Lower leg skin (tissue), 3 donors: ENCODE measurements at regions not wholly inside any gene's neighbourhood (a gene's known extent, or its start where the extent isn't known, plus 50 kb on each side); places are given as distances from the start of the nearest gene placed in this dataset.

Source experiments
- POLR2A ChIP-seq, 2 donors: fragments of 450-650 bp; IDR thresholded peaks; one replicate each; pipeline ENCODE4 v1.6.1; 2016 to 2017; ENCODE audit warnings: antibody characterized with exemption in 2 of 2, mild to moderate bottlenecking in 1 of 2, moderate library complexity in 1 of 2
- TF ChIP-seq, protein P1 (sequence below), 3 donors: fragments of 450-650 bp; IDR thresholded peaks; one replicate each; pipeline ENCODE4 v1.5.1; 2016; ENCODE audit warnings: antibody characterized with exemption in 3 of 3, mild to moderate bottlenecking in 3 of 3, moderate library complexity in 2 of 3

DNA sequence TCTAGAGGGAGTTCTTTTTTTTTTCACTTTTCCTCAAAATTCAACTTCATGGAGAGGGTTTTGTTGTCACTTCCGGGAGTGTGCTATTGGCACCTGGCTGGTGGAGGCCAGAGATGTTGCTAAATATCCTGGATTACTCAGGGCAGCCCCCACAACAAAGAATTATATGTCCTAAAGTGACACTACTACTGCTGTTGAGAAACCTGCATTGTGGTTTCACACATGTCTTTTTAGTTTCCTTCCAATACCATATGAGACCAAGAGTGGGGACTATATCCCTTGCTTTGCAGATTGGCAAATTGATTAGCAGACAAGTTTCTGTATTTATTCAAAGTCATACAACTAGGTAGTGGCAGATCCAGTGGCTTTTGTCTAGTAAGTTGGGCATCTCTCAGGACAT lies 826.8 kb downstream of the TRIB2 start:
- TF ChIP-seq, protein P1, sequence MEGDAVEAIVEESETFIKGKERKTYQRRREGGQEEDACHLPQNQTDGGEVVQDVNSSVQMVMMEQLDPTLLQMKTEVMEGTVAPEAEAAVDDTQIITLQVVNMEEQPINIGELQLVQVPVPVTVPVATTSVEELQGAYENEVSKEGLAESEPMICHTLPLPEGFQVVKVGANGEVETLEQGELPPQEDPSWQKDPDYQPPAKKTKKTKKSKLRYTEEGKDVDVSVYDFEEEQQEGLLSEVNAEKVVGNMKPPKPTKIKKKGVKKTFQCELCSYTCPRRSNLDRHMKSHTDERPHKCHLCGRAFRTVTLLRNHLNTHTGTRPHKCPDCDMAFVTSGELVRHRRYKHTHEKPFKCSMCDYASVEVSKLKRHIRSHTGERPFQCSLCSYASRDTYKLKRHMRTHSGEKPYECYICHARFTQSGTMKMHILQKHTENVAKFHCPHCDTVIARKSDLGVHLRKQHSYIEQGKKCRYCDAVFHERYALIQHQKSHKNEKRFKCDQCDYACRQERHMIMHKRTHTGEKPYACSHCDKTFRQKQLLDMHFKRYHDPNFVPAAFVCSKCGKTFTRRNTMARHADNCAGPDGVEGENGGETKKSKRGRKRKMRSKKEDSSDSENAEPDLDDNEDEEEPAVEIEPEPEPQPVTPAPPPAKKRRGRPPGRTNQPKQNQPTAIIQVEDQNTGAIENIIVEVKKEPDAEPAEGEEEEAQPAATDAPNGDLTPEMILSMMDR (IDR thresholded peaks at IDR 0.05), result no peak
- no peak for TF ChIP-seq POLR2A (IDR thresholded peaks at IDR 0.05)
